NCI-H1048 (cell line): ENCODE measurements at regions not wholly inside any gene's neighbourhood (a gene's known extent, or its start where the extent isn't known, plus 50 kb on each side); places are given as distances from the start of the nearest gene placed in this dataset.

Experiments
- DNase-seq: peaks from one replicate; lab custom pipeline; 2025; lab: John Stamatoyannopoulos, UW

- no peak for DNase-seq
Measured at GRCh38 chr9:107615321-107615720, 125.8 kb upstream of the KLF4 start.

GRCh38 chr9:107614765-107615164 is 125.2 kb upstream of the KLF4 start:
- no peak for DNase-seq

GRCh38 chr9:107613321-107613720 is 123.8 kb upstream of the KLF4 start:
- DNase-seq, result no peak

- DNase-seq, result no peak
Measured at GRCh38 chr9:107612136-107612535, 122.6 kb upstream of the KLF4 start.

GRCh38 chr9:107609547-107609946 is 120.0 kb upstream of the KLF4 start:
- DNase-seq, result no peak

GRCh38 chr9:107606149-107606790 is 116.7 kb upstream of the KLF4 start:
- no peak for DNase-seq

GRCh38 chr9:107605041-107605440 is 115.5 kb upstream of the KLF4 start:
- no peak for DNase-seq

- no peak for DNase-seq
Measured at GRCh38 chr9:107603281-107603680, 113.7 kb upstream of the KLF4 start.

- DNase-seq, result no peak
Measured at GRCh38 chr9:107600060-107600573, 110.5 kb upstream of the KLF4 start.

- no peak for DNase-seq
Measured at GRCh38 chr9:107597743-107598217, 108.2 kb upstream of the KLF4 start.

GRCh38 chr9:107594908-107595530 is 105.5 kb upstream of the KLF4 start:
- DNase-seq, result no peak

GRCh38 chr9:107593224-107593870 is 103.8 kb upstream of the KLF4 start:
- no peak for DNase-seq

GRCh38 chr9:107592424-107592823 is 102.9 kb upstream of the KLF4 start:
- no peak for DNase-seq

- DNase-seq, result no peak
Measured at GRCh38 chr9:107591781-107592180, 102.2 kb upstream of the KLF4 start.

- no peak for DNase-seq
Measured at GRCh38 chr9:107588393-107588792, 98.8 kb upstream of the KLF4 start.

- DNase-seq, result no peak
Measured at GRCh38 chr9:107587191-107587963, 97.8 kb upstream of the KLF4 start.

- DNase-seq, result no peak
Measured at GRCh38 chr9:107586493-107586892, 96.9 kb upstream of the KLF4 start.

- no peak for DNase-seq
Measured at GRCh38 chr9:107585465-107585864, 95.9 kb upstream of the KLF4 start.

- DNase-seq, result no peak
Measured at GRCh38 chr9:107584944-107585343, 95.4 kb upstream of the KLF4 start.

GRCh38 chr9:107584186-107584585 is 94.6 kb upstream of the KLF4 start:
- no peak for DNase-seq

GRCh38 chr9:107577140-107577776 is 87.7 kb upstream of the KLF4 start:
- no peak for DNase-seq

GRCh38 chr9:107571148-107571547 is 81.6 kb upstream of the KLF4 start:
- no peak for DNase-seq
